ENCODE measurements at regions not wholly inside any gene's neighbourhood (a gene's known extent, or its start where the extent isn't known, plus 50 kb on each side); places are given as distances from the start of the nearest gene placed in this dataset.

DNA sequence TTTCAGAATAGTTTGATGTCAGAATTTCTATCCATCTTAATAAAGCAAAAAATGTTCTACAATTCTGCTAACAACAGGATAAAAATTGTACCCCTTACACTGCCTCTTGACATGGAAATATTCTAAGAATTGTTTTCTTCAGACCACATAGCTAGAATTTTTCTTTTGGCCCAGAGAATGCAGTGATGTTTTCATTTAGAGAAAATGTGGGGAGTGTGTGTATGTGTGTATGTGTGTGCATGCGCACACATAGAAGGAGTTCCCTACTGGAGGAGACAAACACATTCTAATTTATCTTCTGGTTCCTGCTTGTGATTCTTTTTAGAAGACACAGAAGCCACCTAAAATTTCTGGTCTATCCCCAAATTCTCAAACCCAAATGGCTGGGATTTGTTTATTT is 1145.7 kb downstream of the VRK1 start:
- H3K4me3 ChIP-seq (ENCODE audit: low read depth, low read length): no peak overlapping the region
- no peak for DNase-seq (ENCODE audit: low read depth, low spot score)
- TF ChIP-seq, protein P1, sequence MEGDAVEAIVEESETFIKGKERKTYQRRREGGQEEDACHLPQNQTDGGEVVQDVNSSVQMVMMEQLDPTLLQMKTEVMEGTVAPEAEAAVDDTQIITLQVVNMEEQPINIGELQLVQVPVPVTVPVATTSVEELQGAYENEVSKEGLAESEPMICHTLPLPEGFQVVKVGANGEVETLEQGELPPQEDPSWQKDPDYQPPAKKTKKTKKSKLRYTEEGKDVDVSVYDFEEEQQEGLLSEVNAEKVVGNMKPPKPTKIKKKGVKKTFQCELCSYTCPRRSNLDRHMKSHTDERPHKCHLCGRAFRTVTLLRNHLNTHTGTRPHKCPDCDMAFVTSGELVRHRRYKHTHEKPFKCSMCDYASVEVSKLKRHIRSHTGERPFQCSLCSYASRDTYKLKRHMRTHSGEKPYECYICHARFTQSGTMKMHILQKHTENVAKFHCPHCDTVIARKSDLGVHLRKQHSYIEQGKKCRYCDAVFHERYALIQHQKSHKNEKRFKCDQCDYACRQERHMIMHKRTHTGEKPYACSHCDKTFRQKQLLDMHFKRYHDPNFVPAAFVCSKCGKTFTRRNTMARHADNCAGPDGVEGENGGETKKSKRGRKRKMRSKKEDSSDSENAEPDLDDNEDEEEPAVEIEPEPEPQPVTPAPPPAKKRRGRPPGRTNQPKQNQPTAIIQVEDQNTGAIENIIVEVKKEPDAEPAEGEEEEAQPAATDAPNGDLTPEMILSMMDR (IDR thresholded peaks at IDR 0.05; ENCODE audit: insufficient read depth, low read length, missing control alignments): no peak
- ChIA-PET POLR2A (no interaction called here), CTCF (no interaction called here)

DNA sequence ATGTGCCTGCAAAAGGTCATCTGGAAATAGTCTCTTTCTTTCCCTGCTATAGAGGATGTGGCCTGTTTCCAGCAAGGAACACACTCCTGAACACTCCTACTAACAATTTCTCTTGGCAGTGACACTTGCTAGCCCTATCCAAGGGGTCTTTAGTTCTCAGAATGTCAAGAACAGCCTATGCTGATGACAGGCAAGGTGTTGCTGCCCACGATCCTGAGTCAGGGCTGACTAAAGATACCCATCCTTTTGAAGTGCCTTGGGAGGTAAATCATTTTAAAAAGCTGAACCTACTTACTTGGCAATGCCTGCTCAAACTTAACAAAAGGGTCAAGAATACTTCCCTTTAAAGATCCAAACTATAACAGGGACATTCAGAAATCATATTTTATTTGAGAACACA is 1146.4 kb downstream of the VRK1 start:
- no peak for DNase-seq (ENCODE audit: low read depth, low spot score)
- TF ChIP-seq, protein P1 (IDR thresholded peaks at IDR 0.05; ENCODE audit: insufficient read depth, low read length, missing control alignments): no peak
- no peak overlapping the region for H3K4me3 ChIP-seq (ENCODE audit: low read depth, low read length)
- CTCF ChIA-PET: no interaction called here
- POLR2A ChIA-PET: no interaction called here

GRCh38 chr14:97944380-97944779 is 1147.2 kb downstream of the VRK1 start:
- no peak for DNase-seq (ENCODE audit: low read depth, low spot score)
- POLR2A ChIA-PET: no interaction called here
- CTCF ChIA-PET: no interaction called here
- TF ChIP-seq, protein P1 (IDR thresholded peaks at IDR 0.05; ENCODE audit: insufficient read depth, low read length, missing control alignments): no peak
- no peak overlapping the region for H3K4me3 ChIP-seq (ENCODE audit: low read depth, low read length)

GRCh38 chr14:97945631-97946030 is 1148.4 kb downstream of the VRK1 start:
- no peak for DNase-seq (ENCODE audit: low read depth, low spot score)
- H3K4me3 ChIP-seq (ENCODE audit: low read depth, low read length): no peak overlapping the region
- ChIA-PET CTCF (no interaction called here), POLR2A (no interaction called here)
- TF ChIP-seq, protein P1 (IDR thresholded peaks at IDR 0.05; ENCODE audit: insufficient read depth, low read length, missing control alignments): no peak

GRCh38 chr14:97946240-97946639 is 1149.1 kb downstream of the VRK1 start:
- TF ChIP-seq, protein P1 (IDR thresholded peaks at IDR 0.05; ENCODE audit: insufficient read depth, low read length, missing control alignments): no peak
- no peak overlapping the region for H3K4me3 ChIP-seq (ENCODE audit: low read depth, low read length)
- DNase-seq (ENCODE audit: low read depth, low spot score): no peak
- ChIA-PET CTCF (no interaction called here), POLR2A (no interaction called here)

GRCh38 chr14:97946641-97947040 is 1149.5 kb downstream of the VRK1 start:
- DNase-seq (ENCODE audit: low read depth, low spot score): no peak
- TF ChIP-seq, protein P1 (IDR thresholded peaks at IDR 0.05; ENCODE audit: insufficient read depth, low read length, missing control alignments): no peak
- ChIA-PET POLR2A (no interaction called here), CTCF (no interaction called here)
- H3K4me3 ChIP-seq (ENCODE audit: low read depth, low read length): no peak overlapping the region

All from AG04449 (cell line).